Spleen (tissue), 11 donors: ENCODE measurements at regions not wholly inside any gene's neighbourhood (a gene's known extent, or its start where the extent isn't known, plus 50 kb on each side); places are given as distances from the start of the nearest gene placed in this dataset.
"Not testable (repeated sequence)": the region's sequence is repeated elsewhere in the genome, so short reads cannot be mapped to it uniquely, and the experiment has no call there.

Experiments used
- DNase-seq: peaks from one replicate; pipeline ENCODE4 v3.0.0-alpha.2; 2020
- H3K27ac ChIP-seq, 8 donors: fragments of 200-600 bp; sonication (generic) in 7 of 8; 1 replicate in 4 of 8; 2 replicates in 4 of 8; pipeline versions ENCODE4 v1.5.0 to v1.8.0; 2016 to 2021; ENCODE audit warnings: inconsistent platforms in 4 of 8, mild to moderate bottlenecking in 4 of 8, moderate library complexity in 1 of 8
- H3K27me3 ChIP-seq, 7 donors: fragments of 200-600 bp; sonication (generic) in 6 of 7; replicated peaks in 1 of 7; 1 replicate in 4 of 7; 2 replicates in 3 of 7; pipeline versions ENCODE4 v1.5.0 to v1.8.0; 2016 to 2021; ENCODE audit warnings: inconsistent platforms in 3 of 7, mild to moderate bottlenecking in 1 of 7
- H3K36me3 ChIP-seq, 6 donors: fragments of 200-600 bp; sonication (generic) in 5 of 6; 1 replicate in 4 of 6; 2 replicates in 2 of 6; pipeline versions ENCODE4 v1.5.0 to v1.8.0; 2016 to 2021; ENCODE audit warnings: inconsistent platforms in 2 of 6
- H3K4me1 ChIP-seq, 6 donors: fragments of 200-600 bp; sonication (generic) in 5 of 6; 1 replicate in 3 of 6; 2 replicates in 3 of 6; pipeline versions ENCODE4 v1.5.0 to v1.8.0; 2016 to 2021; ENCODE audit warnings: inconsistent platforms in 3 of 6
- H3K4me3 ChIP-seq, 8 donors: fragments of 200-600 bp; sonication (generic) in 7 of 8; 1 replicate in 4 of 8; 2 replicates in 4 of 8; pipeline versions ENCODE4 v1.5.0 to v1.8.0; 2016 to 2021; ENCODE audit warnings: inconsistent platforms in 4 of 8, mild to moderate bottlenecking in 4 of 8, moderate library complexity in 2 of 8
- H3K9me3 ChIP-seq, 8 donors: fragments of 200-600 bp; sonication (generic) in 7 of 8; 1 replicate in 4 of 8; 2 replicates in 4 of 8; pipeline versions ENCODE4 v1.5.0 to v1.8.0; 2016 to 2021; ENCODE audit warnings: inconsistent platforms in 4 of 8
- POLR2A ChIP-seq, 3 donors: fragments of 450-650 bp; IDR thresholded peaks; one replicate each; pipeline ENCODE4 v1.5.1; 2017; ENCODE audit warnings: antibody characterized with exemption in 3 of 3, mild to moderate bottlenecking in 1 of 3
- POLR2AphosphoS5 ChIP-seq, 3 donors: sonication (generic); formaldehyde crosslinking; IDR thresholded peaks; one replicate each; pipeline ENCODE4 v1.5.1; 2017; ENCODE audit warnings: antibody characterized with exemption in 3 of 3
- WGBS, 5 donors: extraction: QIAGEN DNeasy Blood & Tissue Kit in 3 of 5; methylation state at CpG; one replicate each; pipeline versions ENCODE4 v1.1.5 to v1.1.7; 2013 to 2018; 5-methylcytosine and 5-hydroxymethylcytosine counted together
- intact Hi-C: fragments of 100-400 bp; cut with DNase I; formaldehyde crosslinking; loops from one replicate; pipeline ENCODE4 v1.15.0; 2023; ENCODE audit warnings: low total_unique reads
- TF ChIP-seq, protein P1 (sequence below), 11 experiments: fragments of 200-600 bp in 7 of 11; fragments of 450-650 bp in 4 of 11; sonication (generic) in 4 of 11; IDR thresholded peaks in 8 of 11; conservative IDR thresholded peaks in 3 of 11; 1 replicate in 7 of 11; 2 replicates in 4 of 11; pipeline versions ENCODE4 v1.4.0 to v1.8.0; 2016 to 2021; ENCODE audit warnings: antibody characterized with exemption in 11 of 11, inconsistent platforms in 4 of 11, mild to moderate bottlenecking in 1 of 11
- donor health status: healthy with polysubstance abuse.
- donor health status: DM: no; HTN: no; CAD: no; lungs with moderate emphysema.
- donor health status: DM: no; HTN: no; CAD: no.
- donor health status: Bipolar disorder and iron deficiency.
- donor health status: healthy.
- donor health status: DM: no; HTN: no; CAD: no.
- donor health status: DM: yes; HTN: yes; CAD: no.

GRCh38 chr10:45144326-45145070 lies 143.8 kb downstream of the ZNF22 start:
- TF ChIP-seq POLR2AphosphoS5 (IDR thresholded peaks at IDR 0.05), result no peak
- TF ChIP-seq, protein P1, sequence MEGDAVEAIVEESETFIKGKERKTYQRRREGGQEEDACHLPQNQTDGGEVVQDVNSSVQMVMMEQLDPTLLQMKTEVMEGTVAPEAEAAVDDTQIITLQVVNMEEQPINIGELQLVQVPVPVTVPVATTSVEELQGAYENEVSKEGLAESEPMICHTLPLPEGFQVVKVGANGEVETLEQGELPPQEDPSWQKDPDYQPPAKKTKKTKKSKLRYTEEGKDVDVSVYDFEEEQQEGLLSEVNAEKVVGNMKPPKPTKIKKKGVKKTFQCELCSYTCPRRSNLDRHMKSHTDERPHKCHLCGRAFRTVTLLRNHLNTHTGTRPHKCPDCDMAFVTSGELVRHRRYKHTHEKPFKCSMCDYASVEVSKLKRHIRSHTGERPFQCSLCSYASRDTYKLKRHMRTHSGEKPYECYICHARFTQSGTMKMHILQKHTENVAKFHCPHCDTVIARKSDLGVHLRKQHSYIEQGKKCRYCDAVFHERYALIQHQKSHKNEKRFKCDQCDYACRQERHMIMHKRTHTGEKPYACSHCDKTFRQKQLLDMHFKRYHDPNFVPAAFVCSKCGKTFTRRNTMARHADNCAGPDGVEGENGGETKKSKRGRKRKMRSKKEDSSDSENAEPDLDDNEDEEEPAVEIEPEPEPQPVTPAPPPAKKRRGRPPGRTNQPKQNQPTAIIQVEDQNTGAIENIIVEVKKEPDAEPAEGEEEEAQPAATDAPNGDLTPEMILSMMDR (IDR thresholded peaks at IDR 0.05 in 8 of 11, conservative IDR thresholded peaks at IDR 0.05 in 3 of 11), result no peak
- no peak for TF ChIP-seq POLR2A (IDR thresholded peaks at IDR 0.05)
- WGBS, 5 donors, result 73 to 83% (median 82%) methylated on average over 3 of the region's 3 CpGs

GRCh38 chr10:45145143-45145542 lies 144.4 kb downstream of the ZNF22 start:
- DNase-seq, H3K4me1 ChIP-seq, H3K27ac ChIP-seq, intact Hi-C loops, H3K36me3 ChIP-seq, H3K9me3 ChIP-seq, H3K4me3 ChIP-seq: not testable (repeated sequence)
- 56 to 81% (median 70%) methylated on average over 1 of the region's 1 CpG for WGBS, 5 donors
- H3K27me3 ChIP-seq, result peaks cover 0 to 12% (median 0%) of the 10 kb centered on the region in 7 donors

More at GRCh38 chr10:45144326-45145070, 143.8 kb downstream of the ZNF22 start:
- no peak overlapping the region for H3K4me3 ChIP-seq
- H3K27me3 ChIP-seq, result peaks cover 0 to 12% (median 0%) of the 10 kb centered on the region in 7 donors
- no peak for DNase-seq
- no peaks in the 10 kb centered on the region for H3K4me1 ChIP-seq
- H3K27ac ChIP-seq, result no peak overlapping the region
- H3K36me3 ChIP-seq, result no peaks in the 10 kb centered on the region
- no peaks in the 10 kb centered on the region for H3K9me3 ChIP-seq
- intact Hi-C loops, result no loop called here

DNA sequence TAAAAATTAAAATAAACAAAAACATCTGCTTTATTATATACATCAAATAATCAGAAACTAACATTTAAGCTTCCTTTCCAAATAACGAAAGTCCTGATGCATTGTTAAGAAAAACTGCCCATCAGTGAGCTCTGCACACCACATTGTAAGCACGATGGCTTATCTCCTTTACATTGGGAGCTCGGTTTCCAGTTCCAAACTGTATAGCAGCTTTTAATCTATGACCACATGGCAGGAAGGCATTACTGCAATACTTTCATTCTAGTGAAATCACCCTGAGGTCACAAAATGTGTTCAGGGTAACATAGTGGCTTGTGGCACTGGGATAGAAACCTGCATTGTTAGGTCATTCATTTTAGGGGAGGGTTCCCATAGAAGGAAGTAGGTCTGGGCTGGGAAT lies 146.3 kb downstream of the ZNF22 start:
- no peak for DNase-seq
- Histone ChIP-seq H3K9me3 (no peaks in the 10 kb centered on the region), H3K4me1 (no peaks in the 10 kb centered on the region), H3K27ac (no peak overlapping the region), H3K27me3 (peaks cover 0 to 6% (median 0%) of the 10 kb centered on the region in 7 donors), H3K36me3 (no peaks in the 10 kb centered on the region), H3K4me3 (no peak overlapping the region)
- intact Hi-C loops, result no loop called here
- TF ChIP-seq POLR2A (IDR thresholded peaks at IDR 0.05), result no peak
- TF ChIP-seq, protein P1 (IDR thresholded peaks at IDR 0.05 in 8 of 11, conservative IDR thresholded peaks at IDR 0.05 in 3 of 11), result no peak
- no peak for TF ChIP-seq POLR2AphosphoS5 (IDR thresholded peaks at IDR 0.05)
- 43 to 61% (median 46%) methylated on average over 3 of the region's 3 CpGs for WGBS, 5 donors

- no peaks in the 10 kb centered on the region for H3K36me3 ChIP-seq
- WGBS, 5 donors, result 88 to 94% (median 93%) methylated on average over 8 to 9 of the region's 9 CpGs
Observed at GRCh38 chr10:45150997-45151396, 150.3 kb downstream of the ZNF22 start.

More at GRCh38 chr10:45150997-45151396, 150.3 kb downstream of the ZNF22 start:
- intact Hi-C loops, result no loop called here
- Histone ChIP-seq H3K27ac (no peak overlapping the region), H3K4me3 (no peak overlapping the region), H3K27me3 (no peaks in the 10 kb centered on the region), H3K4me1 (no peaks in the 10 kb centered on the region), H3K9me3 (no peaks in the 10 kb centered on the region)
- TF ChIP-seq POLR2A (IDR thresholded peaks at IDR 0.05) (no peak), POLR2AphosphoS5 (IDR thresholded peaks at IDR 0.05) (no peak)
- TF ChIP-seq, protein P1 (IDR thresholded peaks at IDR 0.05 in 8 of 11, conservative IDR thresholded peaks at IDR 0.05 in 3 of 11), result no peak
- no peak for DNase-seq
